Kasumi-1 (cell line): ENCODE measurements at regions not wholly inside any gene's neighbourhood (a gene's known extent, or its start where the extent isn't known, plus 50 kb on each side); places are given as distances from the start of the nearest gene placed in this dataset.

Source experiments
- DNase-seq, 2 experiments: peaks; one replicate each; lab custom pipeline; 2025; lab: John Stamatoyannopoulos, UW

DNA sequence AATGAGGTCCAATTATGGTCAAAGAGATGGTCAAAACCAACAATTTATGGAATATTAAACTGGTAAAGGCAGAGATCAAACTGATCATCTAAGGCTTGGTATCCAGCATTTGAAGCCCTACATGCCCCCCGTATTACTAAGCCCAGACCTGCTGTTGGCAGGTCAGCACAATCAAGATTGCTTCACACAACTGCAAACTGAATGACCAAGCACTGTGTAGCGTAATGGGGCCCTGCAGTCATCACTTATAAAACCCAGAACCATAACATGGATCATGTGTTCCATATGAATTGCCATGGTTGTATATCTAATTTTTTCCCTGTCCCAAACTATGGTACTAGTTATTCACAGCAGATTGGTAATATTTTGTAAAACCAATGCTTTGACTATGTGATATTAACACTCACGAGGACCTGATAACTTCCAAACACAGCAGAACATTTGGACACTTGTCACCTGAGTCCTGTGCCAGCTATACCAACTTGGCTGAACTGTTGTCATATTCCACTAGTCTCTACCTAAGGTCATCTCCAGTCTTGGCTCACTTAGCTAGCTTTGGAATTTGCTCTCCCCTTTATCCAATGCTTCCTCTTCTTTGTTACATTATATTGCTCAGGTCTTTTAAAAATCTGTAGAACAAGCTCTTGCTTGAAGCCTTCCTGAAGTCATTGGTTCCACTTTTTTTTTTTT lies 81.7 kb upstream of the HMHB1 start:
- DNase-seq = no peak

DNA sequence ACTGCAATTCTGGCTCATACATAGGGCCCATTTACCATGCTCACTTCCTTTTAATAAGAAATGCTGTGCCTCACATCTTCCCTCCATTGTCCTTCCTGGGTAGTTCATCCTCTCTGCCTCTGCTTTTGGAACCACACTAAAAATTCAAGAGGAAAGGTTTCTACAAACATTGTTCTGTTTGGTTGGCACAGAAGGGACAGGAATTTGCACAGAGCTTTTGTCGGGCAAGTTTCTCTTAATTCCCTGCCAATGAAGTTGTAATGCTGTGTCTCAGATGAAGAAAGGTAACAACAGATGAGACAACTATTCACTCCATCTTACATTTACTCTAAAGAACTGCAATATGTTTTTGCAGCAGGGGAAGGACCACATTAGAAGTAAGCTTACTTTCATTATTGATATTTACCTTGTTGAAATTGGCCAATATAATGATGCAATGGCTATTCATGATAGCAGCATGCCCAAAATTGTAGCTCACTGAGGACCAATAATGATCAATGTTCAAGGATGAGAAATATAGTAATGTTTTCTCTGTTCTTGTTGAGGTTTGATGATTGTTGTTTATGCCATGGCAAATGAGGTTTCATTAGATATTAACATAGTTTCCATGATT lies 82.5 kb upstream of the HMHB1 start:
- no peak for DNase-seq

DNA sequence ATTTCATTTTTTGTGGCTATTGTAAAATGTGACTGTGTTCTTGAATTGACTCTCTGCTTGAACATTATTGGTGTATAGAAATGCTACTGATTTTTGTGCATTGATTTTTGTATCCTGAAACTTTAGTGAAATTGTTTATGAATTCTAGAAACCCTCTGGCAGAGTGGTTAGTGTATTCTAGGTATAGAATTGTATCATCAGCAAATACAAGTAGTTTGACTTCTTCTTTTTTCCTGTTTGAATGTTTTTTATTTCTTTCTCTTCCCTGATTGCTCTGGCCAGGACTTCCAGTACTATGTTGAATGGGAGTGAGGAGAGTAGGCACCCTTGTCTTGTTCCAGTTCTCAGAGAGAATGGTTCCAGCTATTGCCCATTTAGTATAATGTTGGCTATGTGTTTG lies 88.8 kb upstream of the HMHB1 start:
- no peak for DNase-seq

DNA sequence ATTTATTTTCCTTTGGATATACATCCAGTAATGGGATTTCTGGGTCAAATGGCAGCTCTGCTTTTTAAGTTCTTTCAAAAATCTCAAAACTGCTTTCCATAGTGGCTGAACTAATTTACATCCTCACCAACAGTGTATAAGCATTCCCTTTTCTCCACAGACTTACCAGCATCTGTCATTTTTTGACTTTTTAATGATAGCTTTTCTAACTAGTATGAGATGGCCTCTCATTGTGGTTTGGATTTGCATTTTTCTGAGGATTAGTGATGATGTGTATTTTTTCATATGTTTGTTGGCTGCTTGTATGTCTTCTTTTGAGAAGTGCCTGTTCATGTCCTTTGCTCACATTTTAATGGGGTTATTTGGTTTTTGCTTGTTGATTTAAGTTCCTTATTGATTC lies 90.0 kb upstream of the HMHB1 start:
- DNase-seq = no peak

DNA sequence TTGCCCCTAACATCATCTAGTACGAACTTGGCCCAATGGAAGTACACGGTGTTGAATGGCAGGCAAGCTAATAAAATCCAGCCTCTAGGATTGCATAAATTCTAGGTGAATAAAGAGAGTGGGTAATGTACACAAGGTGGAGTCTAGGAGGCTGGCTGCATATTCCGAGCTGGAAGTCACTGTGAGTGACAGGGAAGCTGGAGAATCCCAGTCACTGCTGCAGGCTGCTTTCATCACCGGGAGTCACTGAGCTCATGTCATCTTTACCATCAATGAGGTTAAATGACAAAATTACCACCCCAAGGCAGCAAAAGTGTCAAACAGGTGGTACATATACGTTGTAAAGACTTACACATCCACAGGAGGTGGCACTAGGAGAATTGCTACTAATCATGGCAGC lies 91.3 kb upstream of the HMHB1 start:
- no peak for DNase-seq

DNA sequence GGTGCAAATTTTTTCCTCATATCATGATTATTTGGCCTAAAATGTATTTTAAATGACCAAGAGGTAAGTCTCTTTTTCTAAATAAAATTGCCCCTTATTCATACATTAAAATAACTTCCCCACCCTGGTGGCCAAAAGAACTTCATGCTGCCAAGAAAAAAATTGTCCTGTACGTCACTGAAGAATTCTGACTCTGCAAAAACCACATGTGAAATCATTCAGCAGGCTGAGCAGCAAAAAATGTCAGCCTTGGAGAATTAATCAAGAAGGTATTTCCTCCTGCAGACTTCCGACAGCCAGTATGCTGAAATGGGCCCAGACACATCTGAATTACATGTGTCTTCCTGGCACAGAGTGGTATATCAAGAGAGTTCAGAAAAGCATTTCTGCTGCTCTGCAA lies 94.6 kb upstream of the HMHB1 start:
- no peak for DNase-seq

DNA sequence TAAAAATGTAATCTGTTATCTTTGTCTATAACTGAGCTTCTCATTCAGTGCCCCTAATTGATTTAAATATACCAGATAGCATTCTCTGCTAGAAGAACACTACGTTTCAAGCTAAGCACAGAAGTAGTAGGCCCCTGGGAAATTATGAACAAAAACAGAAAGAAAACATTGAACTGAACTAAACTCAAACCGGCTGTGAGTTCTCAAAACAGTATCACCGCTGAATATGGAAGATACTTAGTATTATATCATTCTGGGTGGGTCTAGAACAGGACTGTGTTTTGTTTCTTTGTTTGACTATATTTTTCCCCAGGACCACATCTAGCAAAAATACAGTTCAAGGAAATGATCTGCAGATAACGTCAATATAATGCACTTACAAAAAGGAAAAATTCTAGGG lies 95.1 kb upstream of the HMHB1 start:
- no peak for DNase-seq

DNA sequence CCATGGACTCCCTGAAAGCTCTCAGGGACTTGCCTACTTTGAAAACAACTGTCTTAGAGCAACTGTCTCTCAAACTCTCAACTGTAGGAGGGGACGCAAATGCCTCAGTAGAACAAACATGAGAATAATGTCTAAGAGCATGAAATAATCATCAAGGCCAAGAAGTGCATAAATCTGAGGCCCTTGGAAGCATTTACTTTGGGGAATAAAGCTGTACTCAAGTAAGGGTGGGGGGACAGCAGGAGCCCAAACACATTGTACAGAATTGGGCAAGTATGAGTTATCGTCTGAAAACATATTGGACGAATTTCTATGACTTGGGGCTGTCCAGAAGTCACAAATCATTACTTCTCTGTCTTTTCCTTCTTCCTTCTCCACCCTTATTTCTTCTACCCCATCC lies 96.3 kb upstream of the HMHB1 start:
- DNase-seq = no peak

DNA sequence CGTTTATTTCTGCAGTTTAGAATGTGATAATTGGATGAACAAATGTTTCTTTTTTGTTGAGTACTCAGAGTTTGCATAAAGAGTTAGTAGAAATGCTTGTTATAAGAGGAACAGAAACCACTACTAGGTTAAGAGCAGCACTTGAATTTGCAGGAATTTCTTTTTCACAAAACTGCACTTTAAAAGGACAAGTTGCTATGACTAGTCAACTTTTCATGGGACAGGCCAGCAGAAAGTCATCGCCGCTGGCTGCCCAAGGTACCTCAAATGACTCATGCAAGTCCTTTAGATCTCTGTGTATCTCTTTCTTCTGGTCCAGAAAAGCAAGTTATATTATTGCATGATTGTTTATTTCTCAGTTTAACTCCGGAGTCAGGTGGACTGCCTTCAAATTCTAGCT lies 97.3 kb upstream of the HMHB1 start:
- no peak for DNase-seq

DNA sequence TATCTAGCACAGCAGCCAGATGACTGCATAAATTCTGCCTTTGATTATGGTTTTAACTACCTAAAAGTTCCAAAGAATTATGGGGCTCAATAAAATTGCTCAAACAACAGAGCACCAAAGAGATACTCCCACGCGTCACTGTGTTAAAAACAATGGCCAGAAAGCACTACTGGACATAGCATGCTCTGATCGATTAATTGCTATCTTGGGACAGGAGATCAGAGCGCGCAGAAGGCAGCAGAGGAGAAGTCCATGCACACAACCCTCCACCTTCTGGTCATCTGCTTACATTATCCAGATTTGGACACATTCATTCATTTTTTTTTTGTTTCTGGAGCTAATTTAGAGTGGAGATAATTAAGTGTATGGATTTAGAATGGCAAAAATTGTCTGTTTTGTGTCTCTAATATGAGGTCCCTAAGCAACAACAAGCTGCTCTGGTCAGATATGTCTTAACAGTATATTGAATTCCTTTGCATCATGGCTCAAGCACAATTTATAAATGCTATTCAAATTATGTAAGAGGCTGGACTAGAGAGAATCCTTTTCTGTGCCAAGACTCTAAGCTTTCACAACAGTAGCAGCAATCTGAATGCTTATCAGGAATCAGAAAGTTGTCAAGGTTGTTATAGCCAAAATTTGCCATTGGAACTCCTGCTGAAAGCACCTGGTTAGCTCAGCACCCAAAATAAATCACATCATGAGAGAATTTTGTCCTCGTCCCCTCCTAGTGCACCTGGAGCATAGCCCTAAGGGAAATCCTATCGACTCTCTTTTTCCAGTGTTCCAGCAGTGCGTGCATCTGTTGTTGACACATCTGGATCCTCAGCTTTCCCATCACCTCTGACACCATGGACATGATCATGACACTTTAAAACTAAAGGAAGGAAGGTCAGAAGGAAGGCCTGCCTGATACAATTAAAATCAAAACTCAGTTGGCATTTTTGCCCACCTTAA lies 98.6 kb upstream of the HMHB1 start:
- DNase-seq = no peak

DNA sequence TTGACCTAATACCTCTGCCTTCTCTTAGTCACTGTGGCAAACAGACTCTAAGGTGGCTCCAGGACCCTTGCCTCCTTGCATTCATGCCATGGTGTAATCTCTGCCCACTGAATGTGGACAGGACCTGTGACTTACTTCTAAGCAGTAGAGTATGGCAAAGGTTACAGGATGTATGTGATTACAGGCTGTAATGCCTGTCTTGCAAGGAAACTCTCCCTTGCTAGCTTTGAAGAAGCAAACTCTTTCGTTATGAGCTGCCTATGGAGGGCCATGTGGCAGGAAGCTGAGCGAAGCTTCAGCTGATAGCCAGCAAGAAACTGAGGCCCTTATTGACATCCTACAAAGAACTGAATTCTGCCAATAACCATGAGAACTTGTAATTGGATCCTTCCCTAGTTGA lies 103.3 kb upstream of the HMHB1 start:
- DNase-seq = no peak

DNA sequence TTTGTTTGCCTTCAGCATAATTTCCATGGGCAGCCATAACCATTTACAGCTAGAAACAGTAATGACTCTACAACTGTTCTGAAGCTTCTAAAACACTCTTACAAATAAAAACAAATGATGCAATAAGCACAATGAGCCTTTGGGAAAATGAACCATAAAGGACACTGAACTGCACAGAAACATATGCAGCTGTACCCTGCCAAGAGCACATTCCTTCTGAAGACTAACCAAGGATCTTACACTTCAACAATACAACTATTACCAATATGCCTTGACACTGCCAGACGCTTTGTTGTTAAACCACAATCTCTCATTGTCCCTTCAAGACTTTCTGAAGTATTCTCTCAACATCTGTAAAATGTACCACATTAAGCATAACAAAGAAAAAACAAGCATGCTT lies 104.2 kb upstream of the HMHB1 start:
- DNase-seq = no peak

DNA sequence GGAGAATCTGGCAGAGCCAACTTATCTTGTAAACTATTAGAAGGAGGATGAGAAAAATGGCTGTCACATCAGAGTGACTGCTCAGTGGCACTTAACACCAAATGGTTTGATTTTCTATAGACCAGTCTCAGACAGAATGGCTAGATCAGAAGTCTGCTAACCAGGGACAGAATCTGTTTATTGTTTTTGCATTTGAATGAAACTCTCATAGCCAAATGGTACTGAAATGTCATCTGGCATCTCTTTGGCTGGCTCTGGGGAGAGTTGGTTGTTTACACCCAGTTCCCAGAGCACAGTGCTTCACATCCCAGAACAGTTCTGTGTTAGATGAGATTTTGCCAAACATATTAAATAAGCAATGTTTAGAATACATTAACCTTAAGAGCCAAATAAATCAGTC lies 106.6 kb upstream of the HMHB1 start:
- no peak for DNase-seq

DNA sequence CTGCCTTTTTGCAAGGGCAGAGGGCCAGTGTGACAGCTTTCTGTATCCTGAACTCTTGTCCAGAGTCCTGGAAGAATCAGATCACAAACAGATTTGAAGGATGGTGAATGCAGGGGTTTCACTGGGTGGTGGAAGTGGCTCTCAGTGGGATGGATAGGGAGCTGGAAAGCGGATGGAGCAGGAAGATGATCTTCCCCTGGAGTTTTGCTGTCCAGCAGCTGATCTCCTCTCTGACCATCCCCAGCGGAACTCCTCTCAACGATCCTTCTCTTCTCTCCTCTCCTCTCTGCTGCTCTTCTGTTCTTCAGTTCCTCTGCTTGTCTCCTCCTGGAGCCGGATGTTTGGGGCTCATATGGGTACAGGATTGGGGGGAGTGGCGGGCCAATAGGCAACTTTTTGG lies 108.3 kb upstream of the HMHB1 start:
- no peak for DNase-seq

DNA sequence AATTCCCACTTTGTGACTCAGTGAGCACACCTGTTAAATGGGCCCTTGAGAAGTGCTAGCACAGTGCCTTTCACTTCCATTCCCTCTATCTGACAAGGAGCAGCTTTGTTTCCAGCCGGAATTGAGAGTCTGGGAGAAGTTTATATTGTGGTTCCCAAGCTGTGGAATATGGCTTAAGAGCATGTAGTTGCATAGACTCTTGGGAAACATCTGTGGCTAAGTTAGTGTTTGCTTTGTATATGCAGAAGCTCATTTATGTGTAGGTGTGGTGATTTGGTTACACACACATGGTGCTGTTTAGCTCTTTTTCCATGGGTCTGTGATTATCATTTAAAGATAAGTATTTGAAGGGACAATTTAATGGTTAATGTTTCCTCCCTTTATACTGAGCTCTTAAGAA lies 110.5 kb upstream of the HMHB1 start:
- DNase-seq = no peak

DNA sequence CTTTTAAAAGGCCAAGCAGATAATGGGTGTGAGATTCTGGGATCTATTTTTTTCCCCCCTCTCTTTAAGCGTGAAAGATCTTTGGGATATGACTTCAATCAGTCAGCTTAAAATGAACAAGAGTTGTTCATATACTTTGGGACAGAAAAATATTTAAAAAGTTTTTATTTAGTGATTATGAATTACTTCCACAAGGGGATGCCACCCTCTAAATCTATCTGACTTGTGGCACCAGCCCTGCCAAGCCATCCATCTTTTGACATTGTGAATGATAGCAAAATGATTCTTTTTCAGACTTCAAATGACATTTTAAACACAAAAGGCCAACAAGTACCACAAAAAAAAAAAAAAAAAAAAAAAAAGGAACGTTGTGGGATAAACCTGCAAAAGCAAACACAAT lies 111.0 kb upstream of the HMHB1 start:
- DNase-seq = no peak

DNA sequence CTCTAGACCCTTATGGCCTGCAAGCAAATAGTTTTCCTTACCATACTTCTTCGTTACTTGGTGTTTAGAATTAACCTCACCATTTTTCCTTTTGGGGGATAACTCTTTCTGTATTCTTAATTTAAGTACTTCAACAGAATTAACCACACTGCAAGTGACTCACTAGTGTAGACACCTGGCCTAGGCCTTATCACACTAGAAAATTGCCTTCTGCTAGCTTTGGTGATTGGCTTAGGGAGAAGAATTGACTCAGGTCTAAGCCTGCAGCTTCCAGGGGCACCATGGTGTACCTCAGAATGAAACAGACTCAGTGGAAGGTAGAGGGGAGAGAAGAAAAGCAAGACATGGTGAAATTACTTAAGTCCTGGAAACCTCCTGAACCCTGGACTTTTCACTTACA lies 112.8 kb upstream of the HMHB1 start:
- DNase-seq = no peak

DNA sequence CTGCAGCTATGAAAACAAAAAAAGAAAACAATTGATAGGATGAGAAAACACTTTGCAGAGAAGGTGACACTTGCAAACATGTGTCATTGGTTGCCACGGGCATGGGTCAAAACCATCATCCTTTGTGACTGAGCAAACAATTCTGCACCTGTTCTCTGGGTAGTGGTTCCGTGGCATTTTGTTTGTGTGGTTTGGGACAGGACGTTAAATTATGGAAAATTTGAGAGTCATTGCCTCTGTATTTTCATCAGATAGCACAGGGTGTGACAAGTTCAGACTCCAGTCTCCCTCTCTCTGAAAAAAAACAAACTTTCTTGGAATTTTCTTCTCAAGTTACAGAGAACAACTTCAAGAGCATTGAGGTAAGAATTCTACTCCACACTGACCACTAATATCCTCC lies 113.4 kb upstream of the HMHB1 start:
- no peak for DNase-seq

DNA sequence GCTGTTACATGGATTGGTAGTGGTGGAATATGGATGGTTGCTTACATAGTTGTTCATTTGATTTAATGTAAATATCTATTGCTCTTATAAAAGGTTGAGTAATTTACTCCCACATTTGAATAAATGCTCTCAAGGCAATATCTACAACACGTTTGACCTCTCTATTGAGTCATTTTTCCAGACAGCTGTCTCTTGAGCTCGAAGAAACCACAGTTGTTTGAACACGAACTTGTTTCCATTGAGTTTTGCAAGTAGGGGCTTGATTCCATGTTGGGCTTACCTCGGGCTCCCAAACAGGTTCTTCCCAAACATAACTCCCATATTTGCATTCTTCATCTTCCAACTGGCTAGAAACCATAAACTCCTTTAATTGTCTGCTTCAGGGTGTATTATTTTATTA lies 115.0 kb upstream of the HMHB1 start:
- no peak for DNase-seq

DNA sequence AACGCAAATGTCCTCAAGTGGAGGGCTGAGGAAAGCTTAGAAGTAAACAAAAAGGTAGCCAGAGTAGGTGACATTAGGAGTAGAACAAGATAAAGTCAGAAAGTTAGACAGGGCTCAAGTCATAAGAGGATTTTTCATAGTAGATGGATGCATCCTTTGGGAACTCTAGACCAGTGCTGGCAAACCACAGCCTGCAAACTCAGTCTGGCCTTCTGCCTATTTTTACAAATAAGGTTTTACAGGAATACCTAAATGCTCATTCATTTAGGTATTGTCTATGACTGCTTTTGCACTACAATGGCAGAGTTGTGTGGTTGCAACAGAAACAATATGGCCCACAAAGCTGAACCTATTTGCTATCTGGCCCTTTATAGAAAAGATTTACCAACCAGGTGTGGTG lies 116.0 kb upstream of the HMHB1 start:
- no peak for DNase-seq

DNA sequence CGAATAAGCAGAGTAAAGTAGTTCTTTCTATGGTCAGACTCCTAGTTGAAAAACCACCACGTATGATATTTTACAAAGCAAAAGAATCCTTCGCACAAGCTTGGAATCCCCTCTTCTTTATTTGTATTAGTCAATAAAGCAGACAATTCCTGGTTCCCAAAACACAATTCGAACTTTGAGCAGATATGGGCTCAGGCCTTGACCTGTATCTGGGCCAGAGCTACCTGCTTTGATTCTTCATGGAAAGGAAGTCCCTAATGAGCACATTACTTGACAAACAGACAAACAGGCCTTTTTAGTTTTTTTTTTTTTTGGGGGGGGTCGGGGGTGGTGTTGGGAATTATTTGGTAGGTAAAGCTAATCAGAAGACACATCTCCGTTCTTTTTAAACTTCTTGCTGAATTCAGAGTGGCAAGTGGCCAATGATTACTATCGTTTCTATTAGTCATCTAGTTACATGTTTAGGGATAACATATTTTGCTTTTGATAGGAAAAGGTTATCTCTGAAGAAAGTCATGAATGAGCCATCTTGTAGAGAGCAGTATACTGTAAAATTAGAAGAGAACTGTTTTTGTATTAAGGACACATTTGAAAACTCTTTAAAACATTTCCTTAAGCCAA lies 116.6 kb upstream of the HMHB1 start:
- DNase-seq = no peak

DNA sequence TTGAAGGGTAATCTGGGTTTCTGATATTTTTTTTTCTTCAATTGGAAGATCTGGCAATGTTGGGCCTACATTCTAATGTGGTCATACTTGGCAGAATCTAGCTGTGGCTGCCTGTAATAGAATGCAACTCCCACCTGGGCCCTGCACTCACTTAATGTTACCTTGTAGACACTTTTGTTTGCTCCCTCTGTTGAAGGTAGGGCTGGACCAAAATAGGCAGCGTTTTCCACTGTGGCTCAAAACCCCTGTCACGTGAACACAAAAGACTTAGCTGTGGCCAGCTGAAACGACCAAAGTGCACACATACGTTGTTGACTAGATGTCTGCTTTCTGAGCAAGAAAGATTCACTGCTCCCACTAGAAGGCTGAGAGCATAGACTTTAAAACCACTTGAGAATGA lies 117.6 kb upstream of the HMHB1 start:
- DNase-seq = no peak
